C4-2B (cell line): ENCODE measurements at regions not wholly inside any gene's neighbourhood (a gene's known extent, or its start where the extent isn't known, plus 50 kb on each side); places are given as distances from the start of the nearest gene placed in this dataset.

Source experiments
- H3K27ac ChIP-seq: fragments of 450-650 bp; 2 replicates; pipeline ENCODE4 v1.5.1; 2017
- CTCF ChIP-seq: fragments of 450-650 bp; conservative IDR thresholded peaks from 2 replicates; pipeline ENCODE4 v1.5.1; 2017; ENCODE audit warnings: mild to moderate bottlenecking
- ZFX ChIP-seq: fragments of 450-650 bp; IDR thresholded peaks from 2 replicates; pipeline ENCODE4 v1.6.1; 2017

- no peak for TF ChIP-seq CTCF
- no peak for TF ChIP-seq ZFX
- H3K27ac ChIP-seq: no peak overlapping the region
Measured at GRCh38 chr2:195395362-195395761, 261.7 kb upstream of the SLC39A10 start.

GRCh38 chr2:195392446-195393336, 264.3 kb upstream of the SLC39A10 start:
- no peak for TF ChIP-seq CTCF
- TF ChIP-seq ZFX: no peak

GRCh38 chr2:195390686-195391321, 266.2 kb upstream of the SLC39A10 start:
- TF ChIP-seq CTCF: no peak
- TF ChIP-seq ZFX: no peak
- H3K27ac ChIP-seq: no peak overlapping the region

More at GRCh38 chr2:195392446-195393336, 264.3 kb upstream of the SLC39A10 start:
- no peak overlapping the region for H3K27ac ChIP-seq

GRCh38 chr2:195388028-195388427, 269.0 kb upstream of the SLC39A10 start:
- H3K27ac ChIP-seq: no peak overlapping the region
- TF ChIP-seq ZFX: no peak
- TF ChIP-seq CTCF: no peak

- no peak for TF ChIP-seq CTCF
- TF ChIP-seq ZFX: no peak
- H3K27ac ChIP-seq: no peak overlapping the region
Measured at GRCh38 chr2:195382186-195382585, 274.8 kb upstream of the SLC39A10 start.

- no peak overlapping the region for H3K27ac ChIP-seq
- TF ChIP-seq CTCF (no peak), ZFX (no peak)
Measured at GRCh38 chr2:195370167-195370943, 286.7 kb upstream of the SLC39A10 start.
